ENCODE measurements at regions not wholly inside any gene's neighbourhood (a gene's known extent, or its start where the extent isn't known, plus 50 kb on each side); places are given as distances from the start of the nearest gene placed in this dataset.
"Not testable (repeated sequence)": the region's sequence is repeated elsewhere in the genome, so short reads cannot be mapped to it uniquely, and the experiment has no call there.

DNA sequence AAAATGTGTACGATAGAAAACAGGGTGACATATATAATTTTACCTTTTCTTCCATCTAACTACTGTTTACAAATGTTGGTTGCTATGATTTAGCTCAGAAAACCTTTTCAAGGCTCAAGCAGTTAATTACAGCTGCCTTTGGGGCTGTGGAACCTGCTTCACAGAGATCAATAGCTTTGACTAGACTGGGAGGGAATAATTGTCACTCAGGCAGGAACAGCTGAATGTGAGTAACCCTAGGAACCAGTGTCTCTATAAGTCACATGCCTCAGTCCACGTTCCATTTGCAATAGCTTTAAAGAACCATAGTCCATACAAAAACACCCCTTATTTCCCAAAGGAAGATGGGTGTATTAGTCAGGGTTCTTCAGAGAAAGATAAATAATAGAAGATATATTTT lies 306.8 kb upstream of the ERCC4 start:
- no peak for DNase-seq (ENCODE audit: low read depth in 1 of 2, low spot score in 1 of 2)

DNA sequence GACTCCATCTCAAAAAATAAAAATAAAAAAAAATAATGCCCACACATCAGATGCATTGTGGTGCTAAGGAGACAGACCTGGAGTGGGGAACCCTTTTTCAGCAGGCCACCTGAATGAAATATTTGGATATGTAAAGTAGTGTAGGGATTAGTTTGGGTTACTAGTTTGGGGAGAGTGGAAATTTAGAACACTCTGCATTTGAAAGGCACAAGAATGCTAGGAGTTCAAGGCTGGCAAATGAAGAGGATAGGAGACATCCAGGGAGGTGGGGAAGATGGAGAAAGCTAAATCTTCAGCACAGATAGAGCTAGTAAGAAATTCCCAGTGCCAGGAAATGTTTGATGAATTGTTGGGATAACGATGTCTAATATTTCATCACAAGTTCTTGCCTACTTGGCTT lies 298.3 kb upstream of the ERCC4 start:
- no peak for DNase-seq (ENCODE audit: low read depth in 1 of 2, low spot score in 1 of 2)

DNA sequence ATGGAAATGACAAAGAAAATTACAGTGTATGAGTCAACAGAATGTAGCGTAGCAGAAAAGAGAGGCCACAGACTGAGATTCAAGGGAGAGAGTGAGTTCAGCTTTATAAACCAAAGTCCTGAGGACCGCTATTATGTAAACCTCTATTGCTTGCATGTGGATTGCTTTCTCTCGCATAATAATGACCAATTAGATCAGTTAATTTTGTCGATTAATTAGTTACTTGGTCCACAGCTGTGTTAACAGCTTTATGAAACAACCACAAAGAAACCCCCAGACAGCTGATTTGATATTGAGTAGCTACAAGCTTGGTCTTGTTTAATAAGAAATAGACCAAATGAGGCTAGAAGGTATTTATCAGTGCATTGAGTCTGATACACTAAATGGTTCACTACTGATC lies 291.8 kb upstream of the ERCC4 start:
- DNase-seq (ENCODE audit: low read depth in 1 of 2, low spot score in 1 of 2), result no peak

DNA sequence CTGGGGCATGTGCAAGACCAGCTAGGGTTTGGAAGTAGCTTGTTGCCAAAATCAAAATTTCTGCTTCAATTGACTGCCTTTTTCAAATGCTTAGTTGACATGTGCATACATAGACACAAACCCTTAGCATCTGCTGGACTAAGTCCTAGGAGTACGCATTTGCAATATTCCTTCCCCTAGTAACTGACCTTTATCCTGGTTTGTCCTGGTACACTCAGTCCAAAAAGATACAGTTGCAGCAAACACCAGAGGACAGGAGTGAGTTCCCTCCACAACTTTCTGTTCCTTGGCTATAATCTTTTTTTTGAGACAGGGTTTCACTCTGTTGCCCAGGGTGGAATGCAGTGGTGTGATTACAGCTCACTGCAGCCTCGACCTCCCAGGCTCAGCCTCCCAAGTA lies 290.2 kb upstream of the ERCC4 start:
- no peak for DNase-seq (ENCODE audit: low read depth in 1 of 2, low spot score in 1 of 2)

DNA sequence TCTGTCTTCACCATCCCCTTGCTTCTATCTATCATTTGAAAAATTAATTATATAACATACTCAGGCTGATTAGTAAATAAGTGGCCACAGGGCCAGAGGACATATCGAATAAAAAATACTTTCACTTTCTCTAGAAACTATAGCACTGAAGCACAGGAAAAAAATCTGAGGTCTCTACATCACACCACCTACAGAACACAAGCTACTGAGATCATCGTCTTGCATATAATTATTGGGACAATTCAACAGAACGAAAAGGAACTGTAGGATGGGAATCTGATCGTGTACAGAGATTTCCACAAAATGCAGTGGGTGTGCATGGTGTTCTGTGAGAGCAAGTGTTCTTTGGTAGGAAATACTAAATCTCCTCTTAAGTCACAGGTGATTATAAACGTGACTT lies 289.6 kb upstream of the ERCC4 start:
- DNase-seq (ENCODE audit: low read depth in 1 of 2, low spot score in 1 of 2), result no peak

DNA sequence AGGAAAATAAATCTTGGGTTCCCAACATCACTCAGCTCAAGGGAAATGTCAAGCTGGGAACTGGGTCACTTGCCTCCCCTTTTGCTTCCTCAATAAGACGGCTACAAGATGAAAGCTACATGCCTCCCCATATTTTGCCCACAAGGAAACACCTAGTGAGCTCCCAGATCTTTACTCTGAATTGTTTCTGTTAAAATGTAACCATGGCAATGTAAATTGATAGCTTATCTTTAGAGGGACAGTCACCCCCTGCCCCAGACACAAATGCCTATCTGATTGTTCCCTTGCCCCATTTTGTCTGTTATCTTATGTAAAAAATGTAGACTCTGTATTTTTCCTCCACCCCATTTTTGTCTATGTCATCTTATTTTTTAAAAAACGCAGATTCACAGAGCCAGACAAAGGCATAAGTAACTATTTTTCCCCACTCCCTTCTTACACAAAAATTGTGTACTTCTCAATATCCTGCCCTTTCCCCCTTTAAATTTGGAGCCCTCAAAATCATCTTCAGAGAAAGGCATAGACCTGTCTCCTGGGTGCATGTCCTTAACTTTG lies 288.7 kb upstream of the ERCC4 start:
- DNase-seq (ENCODE audit: low read depth in 1 of 2, low spot score in 1 of 2), result no peak

DNA sequence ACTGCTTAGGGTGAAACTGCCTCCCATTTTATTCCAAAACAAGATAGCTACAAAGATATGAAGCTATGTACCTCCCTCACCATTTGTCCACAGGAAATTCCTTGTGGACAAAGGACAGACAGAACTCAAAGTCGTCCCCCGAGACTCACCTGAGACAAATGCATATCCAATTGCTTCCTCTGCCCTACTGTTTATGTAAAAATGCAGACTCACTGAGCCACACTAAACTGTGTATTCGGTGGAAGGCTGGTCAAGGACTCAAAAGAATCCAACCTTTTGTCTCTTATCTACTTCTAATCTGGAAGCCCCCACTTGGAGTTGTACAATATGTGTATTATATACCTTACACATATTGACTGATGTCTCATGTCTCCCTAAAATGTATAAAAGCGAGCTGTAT lies 288.0 kb upstream of the ERCC4 start:
- DNase-seq (ENCODE audit: low read depth in 1 of 2, low spot score in 1 of 2), result no peak

DNA sequence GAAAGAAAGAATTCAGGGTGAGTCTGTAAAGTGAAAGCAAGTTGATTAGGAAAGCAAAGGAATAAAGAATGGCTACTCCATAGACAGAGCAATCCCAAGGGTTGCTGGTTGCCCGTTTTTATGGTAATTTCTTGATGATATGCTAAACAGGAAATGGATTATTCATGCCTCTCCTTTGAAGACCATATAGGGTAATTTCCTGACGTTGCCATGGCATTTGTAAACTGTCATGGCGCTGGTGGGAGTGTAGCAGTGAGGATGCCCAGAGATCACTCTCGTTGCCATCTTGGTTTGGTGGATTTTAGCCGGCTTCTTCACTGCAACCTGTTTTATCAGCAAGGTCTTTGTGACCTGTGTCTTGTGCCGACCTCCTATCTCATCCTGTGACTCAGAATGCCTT lies 287.4 kb upstream of the ERCC4 start:
- DNase-seq (ENCODE audit: low read depth in 1 of 2, low spot score in 1 of 2), result not testable (repeated sequence)

DNA sequence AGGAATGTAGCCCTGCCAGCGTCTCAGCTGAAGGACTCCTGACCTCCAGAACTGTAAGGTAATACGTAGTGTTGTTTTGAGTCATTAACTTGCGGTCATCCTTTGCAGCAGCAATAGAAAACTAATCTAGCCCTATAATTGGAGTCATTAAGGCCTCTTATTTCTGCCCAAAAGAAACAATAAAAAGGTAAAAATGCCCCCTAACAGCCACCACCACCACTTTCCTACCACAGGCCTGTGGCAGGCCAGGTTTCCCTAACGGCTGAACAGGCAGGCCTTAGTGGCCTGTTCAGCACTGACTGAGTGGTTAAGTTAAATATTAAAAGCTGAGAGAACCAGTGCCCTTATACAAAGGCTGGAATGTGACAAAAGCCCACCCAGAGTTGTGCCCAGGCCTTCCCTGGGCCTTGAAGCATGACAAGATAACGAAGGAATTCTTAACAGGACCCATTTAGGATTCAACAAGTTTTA lies 286.5 kb upstream of the ERCC4 start:
- DNase-seq (ENCODE audit: low read depth in 1 of 2, low spot score in 1 of 2), result no peak

DNA sequence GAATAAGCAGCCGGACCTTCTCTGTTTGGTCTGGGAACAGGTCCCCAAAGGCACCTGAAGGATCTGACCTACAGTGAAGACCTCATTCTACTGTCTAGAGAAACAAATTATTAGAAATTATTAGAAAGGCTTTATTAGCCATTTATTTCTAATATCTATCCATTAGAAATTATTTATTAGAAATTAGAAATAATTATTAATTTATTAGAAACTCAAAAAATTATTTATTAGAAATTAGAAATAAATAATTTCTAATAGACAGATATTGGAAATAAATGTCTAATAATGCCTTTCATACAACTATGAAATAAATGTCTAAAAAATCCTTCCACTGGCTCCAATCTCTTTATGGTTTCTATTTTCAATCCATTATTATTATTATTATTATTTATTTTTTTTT lies 285.7 kb upstream of the ERCC4 start:
- DNase-seq (ENCODE audit: low read depth in 1 of 2, low spot score in 1 of 2), result no peak

DNA sequence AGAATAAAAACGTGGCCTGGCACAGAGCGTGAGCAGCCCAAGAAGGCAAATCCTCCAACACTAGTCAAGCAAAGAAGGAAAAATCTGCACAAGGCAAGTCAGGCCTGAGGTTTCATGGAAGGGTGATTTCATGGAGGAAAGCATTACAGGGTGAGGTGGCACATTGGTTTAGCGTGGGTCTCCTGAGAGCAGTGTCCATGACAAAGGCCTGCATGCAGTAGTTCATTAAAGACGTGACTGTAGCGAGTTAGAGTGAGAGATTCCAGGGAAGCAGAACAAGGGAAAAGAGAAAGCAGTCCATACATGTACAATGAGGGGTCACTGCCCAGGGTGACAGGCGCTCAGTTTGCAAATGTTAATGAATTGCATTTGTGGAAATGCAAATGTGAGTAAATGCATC lies 285.0 kb upstream of the ERCC4 start:
- DNase-seq (ENCODE audit: low read depth in 1 of 2, low spot score in 1 of 2), result no peak

DNA sequence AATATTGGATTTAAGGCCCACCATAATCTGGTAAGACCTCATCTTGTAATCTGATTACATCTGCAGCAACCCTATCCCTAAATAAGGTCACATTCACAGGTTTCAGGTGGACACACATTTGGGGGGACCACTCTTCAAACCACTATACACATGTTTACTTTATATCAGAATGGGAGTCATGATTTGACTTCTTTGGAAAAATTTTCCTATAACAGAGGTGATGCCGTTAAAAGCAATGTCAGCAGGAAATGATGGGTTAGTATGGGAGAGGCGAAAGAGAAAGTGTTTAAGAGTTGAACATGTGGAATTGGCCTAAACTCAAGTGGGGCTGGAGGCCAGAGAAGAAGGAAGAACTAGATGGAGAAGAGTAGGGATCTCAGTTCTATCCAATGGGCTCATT lies 281.7 kb upstream of the ERCC4 start:
- no peak for DNase-seq (ENCODE audit: low read depth in 1 of 2, low spot score in 1 of 2)

DNA sequence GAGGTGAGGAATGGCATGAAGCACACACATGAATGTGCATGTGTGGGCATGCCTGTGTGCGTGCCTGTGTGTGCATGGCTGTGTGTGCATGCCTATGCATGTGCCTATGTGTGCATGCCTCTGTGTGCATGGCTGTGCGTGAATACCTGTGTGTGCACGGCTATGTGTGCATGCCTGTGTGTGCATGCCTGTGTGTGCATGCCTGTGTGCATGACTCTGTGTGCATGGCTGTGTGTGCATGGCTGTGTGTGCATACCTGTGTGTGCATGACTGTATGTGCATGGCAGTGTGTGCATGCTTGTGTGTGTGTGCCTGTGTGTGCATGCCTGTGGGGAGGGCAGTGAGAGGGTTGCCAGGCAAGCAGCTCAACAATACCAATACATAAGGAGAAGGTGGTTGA lies 276.5 kb upstream of the ERCC4 start:
- no peak for DNase-seq (ENCODE audit: low read depth in 1 of 2, low spot score in 1 of 2)

DNA sequence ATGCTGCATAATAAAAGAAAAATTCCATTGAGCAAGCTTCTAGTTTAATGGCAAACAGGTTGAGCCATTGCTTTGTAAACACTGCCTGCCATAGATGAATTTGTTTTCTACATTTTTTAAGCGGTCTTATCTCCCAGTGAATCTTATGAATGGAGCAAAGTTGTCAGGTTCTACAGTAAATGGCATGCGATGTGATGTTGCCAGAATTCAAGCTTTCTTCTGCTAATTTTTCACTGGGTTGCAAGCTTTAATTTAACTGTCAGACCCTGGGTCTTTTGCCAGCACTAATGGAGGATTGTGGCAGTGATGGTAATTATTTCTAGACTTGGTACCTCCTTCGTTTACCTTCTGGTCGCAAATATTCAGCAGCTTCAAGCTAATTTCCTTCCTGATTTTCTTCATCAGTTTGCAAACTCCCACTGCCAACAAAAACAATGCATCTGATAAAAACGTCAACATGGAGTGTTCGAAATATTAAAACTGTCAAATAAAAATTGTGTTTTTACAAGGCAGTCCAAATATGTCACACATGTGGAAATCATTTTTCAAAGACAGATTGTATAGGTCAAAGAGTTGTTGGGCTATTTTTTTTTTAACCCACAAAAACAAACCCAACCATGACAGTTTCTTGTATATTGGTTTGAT lies 274.2 kb upstream of the ERCC4 start:
- DNase-seq (ENCODE audit: low read depth in 1 of 2, low spot score in 1 of 2), result no peak

DNA sequence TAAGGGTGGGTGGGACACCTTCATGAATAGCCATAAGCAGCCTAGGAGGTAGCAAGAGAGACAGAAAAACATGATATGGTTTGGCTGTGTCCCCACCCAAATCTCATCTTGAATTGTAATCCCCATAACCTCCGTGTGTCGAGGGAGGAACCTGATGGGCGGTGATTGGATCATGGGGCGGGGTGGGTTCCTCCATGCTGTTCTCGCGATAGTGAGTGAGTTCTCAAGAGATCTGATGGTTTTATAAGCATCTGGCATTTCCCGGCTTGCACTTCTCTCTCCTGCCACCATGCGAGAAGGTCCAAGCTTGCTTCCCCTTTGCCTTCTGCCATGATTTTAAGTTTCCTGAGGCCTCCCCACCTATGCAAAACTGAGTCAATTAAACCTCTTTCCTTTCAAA lies 259.1 kb upstream of the ERCC4 start:
- DNase-seq (ENCODE audit: low read depth in 1 of 2, low spot score in 1 of 2), result no peak

DNA sequence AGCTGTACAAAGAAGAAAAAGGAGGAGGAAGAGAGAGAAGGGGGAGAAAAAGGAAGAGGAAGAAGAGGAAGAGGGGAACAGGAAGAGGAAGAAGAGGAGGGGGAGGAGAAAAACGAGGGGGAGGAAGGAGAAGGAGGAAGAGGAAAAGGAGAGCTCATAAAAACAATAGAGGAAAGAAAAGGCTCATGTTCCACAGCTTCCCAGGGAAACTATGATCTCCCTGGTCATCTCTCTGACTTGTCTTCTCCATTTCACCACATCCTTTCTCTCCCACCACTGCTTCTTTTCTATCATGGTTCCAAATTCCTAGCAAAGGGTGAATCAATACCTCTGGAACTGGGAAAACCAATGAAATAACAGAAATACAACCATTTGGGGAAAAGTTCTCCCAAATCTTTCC lies 254.1 kb upstream of the ERCC4 start:
- DNase-seq (ENCODE audit: low read depth in 1 of 2, low spot score in 1 of 2), result no peak

DNA sequence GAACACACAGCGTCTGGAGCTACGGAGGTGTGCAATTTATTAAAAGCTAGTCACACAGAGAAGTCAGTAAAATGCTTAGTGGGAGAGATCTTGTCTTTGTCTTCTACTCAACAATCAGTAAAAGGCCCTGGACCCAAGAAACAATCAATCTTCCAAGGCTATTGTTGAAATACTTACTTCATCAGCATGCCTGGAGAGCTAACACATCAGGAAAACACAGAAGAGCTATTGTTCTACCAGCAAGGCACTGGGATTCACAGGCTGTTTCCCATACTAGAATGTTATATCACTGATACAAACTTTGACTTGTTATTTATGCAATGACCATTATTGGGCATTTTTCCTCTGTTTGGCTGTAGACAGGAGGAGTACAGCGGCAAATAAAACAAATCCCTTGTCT lies 247.8 kb upstream of the ERCC4 start:
- DNase-seq (ENCODE audit: low read depth in 1 of 2, low spot score in 1 of 2), result no peak

DNA sequence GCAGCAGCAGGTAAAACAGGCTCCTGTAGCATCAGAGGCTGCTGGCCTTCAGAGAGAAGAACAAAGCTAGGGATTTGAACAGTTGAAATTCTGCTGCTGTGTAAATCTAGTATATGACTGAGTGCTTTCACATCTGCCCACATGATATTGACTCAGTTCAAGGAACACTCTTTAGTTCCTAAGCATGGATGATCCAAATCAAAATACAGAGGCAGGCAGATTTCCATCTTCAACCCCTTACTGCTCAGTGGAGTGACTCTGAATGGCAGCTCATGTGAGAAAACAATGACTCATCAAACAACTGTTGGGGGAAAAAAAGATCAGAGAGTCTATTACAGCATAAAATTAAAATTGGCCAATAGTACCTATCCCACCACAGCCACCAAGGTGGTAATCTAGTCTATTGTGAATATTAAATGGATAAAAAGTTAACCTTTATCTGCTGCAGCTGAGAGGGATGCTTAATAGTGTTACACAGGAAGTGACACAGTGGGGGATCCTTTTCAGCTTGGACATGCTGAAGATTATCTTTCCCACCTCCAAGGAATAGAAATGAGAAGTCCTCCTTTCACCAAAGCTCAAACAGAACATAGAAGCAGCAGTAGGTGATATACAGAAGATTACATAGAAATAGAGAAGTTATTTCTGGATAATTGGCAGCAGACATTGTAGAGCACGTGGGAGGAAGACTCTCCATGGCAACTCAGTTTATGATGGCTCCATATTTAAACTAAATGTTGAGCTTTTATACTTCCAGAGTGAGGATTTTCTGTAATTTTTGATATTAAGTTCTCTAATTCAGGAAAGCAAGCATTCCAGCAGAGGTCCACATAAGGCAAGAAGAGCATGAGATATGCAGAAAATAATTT lies 239.7 kb upstream of the ERCC4 start:
- no peak for DNase-seq (ENCODE audit: low read depth in 1 of 2, low spot score in 1 of 2)

DNA sequence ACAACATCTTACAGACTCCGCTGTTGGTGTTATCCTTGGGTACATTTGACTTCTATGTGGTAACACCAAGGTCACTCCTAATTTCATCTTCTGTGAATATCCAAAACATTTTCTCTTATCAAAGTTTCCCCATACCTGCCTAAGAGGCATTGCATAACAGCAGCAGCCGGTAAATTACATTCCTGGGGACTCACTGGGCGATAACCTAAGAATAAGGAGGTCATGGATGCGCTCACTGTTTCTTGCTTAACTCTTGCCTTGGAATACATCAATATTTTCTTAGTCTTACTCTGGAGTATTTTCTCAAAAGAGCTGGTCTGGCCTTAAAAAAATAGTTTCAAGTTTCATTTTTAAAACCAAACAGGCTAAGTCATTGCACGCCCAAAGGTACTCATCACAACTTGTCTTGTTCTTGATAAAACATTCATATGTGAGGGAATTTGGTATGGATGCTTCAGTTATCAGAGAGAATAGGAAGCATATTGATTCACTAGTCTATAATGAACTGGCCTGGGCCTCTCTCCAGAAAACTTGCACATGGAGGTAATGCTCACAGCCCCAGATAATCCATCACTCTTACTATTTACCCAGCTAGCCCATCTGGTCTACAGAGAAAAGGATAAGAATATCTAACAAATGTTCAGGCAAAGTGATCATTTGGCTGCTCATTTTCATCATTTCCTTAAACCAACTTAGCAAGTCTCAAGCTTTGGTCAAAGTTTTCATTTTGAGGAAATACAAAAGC lies 235.0 kb upstream of the ERCC4 start:
- DNase-seq (ENCODE audit: low read depth in 1 of 2, low spot score in 1 of 2), result no peak

DNA sequence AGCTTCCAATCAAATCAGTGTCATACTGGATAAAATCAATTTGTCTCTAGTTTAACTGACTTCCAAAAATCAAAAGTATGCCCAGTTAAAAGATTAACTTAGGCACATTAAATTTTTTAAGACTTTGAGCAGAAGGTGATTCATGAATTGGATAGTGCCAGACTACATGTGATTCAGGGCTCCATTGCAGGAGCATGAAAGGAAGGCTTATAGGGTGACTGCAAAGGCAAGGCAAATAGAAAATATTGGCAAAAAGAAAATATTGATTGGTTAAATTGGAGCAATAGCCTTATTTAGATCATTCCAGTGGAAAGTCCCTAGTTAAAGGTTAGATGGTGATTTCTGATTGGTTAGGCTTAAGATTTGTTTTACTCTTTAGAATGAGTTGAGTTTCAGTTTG lies 223.9 kb upstream of the ERCC4 start:
- DNase-seq (ENCODE audit: low read depth in 1 of 2, low spot score in 1 of 2), result no peak

DNA sequence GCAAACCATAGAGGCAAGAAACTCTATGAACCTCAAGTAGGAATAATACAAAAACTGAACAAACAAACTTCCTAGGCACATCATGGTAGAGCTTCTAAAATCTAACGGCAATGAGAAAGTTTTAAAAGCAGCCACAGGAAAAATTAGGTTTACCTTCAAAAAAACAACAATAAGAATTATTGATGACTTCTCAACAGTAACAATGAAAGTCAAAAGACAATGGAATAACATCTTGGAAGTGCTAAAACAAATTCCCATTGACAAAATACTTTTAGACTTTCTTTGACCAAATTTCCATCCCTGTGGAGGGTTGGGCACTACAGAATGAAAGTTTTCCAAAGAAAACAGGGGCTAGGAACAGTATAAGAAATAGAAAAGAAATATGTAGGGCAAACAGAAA lies 222.9 kb upstream of the ERCC4 start:
- DNase-seq (ENCODE audit: low read depth in 1 of 2, low spot score in 1 of 2), result no peak

DNA sequence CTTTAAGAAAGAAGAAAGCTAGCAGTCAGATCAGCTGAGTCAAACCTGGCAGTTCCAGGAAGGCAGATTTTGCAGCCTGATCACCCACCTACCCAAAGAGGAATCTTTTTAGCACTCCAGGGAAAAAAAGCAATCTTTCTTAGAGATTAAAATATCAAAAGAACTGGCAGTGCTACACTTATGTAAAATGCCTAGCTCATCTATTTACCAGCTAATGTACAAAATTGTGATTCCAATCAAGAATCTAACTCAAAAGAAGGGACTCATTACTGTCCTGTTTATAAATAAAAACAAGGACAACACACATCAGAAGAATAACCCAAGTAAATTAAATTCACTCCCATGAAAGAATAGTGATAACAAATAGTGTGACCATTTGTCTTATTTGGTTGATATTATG lies 222.4 kb upstream of the ERCC4 start:
- no peak for DNase-seq (ENCODE audit: low read depth in 1 of 2, low spot score in 1 of 2)

Data from activated CD4-positive, alpha-beta T cell treated with anti-CD3 and anti-CD28 coated beads, Interleukin-2, amount 50 U/mL, for 24 hours (primary cell).